Neural cell (in vitro differentiated cells): ENCODE measurements at regions not wholly inside any gene's neighbourhood (a gene's known extent, or its start where the extent isn't known, plus 50 kb on each side); places are given as distances from the start of the nearest gene placed in this dataset.

Source experiments
- EZH2 ChIP-seq: fragments of 200-600, 300-800 bp; shearing (Covaris generic), sonication (generic); IDR thresholded peaks from 2 replicates; pipeline ENCODE4 v1.6.1; 2014; ENCODE audit warnings: antibody characterized with exemption, low read length, borderline replicate concordance, mild to moderate bottlenecking; ENCODE audit not compliant: insufficient read depth, poor library complexity, severe bottlenecking
- POLR2AphosphoS5 ChIP-seq: IDR thresholded peaks from 2 replicates; pipeline ENCODE4 v1.6.1; 2012
- SMC3 ChIP-seq: fragments of 450-650 bp; conservative IDR thresholded peaks from 2 replicates; pipeline ENCODE4 v1.6.1; 2014; ENCODE audit warnings: antibody characterized with exemption, mild to moderate bottlenecking, moderate library complexity; ENCODE audit not compliant: poor library complexity
- TF ChIP-seq, protein P1 (sequence below): fragments of 450-650 bp; IDR thresholded peaks from 2 replicates; pipeline ENCODE4 v1.5.1; 2014; ENCODE audit warnings: antibody characterized with exemption, mild to moderate bottlenecking, moderate library complexity; ENCODE audit not compliant: poor library complexity, severe bottlenecking
- TF ChIP-seq, protein P2 (sequence below): IDR thresholded peaks from 2 replicates; pipeline ENCODE4 v1.6.1; 2012; ENCODE audit warnings: borderline replicate concordance

DNA sequence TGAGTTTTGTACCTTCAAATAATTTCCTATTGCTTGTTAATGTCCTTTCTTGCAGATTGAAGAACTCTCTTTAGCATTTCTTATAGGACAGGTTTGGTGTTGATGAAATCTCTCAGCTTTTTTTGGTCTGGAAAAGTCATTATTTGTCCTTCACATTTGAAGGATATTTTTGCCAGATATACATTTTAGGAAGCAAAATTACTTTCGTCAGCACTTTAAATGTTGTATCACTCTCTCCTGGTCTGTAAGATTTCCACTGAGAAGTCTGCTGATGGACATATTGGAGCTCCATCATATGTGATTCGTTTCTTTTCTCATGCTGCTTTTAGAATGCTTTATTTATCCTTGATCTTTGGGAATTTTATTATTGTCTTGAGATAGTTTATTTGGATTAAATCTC is 105.5 kb downstream of the TNFSF13B start:
- TF ChIP-seq, protein P1, sequence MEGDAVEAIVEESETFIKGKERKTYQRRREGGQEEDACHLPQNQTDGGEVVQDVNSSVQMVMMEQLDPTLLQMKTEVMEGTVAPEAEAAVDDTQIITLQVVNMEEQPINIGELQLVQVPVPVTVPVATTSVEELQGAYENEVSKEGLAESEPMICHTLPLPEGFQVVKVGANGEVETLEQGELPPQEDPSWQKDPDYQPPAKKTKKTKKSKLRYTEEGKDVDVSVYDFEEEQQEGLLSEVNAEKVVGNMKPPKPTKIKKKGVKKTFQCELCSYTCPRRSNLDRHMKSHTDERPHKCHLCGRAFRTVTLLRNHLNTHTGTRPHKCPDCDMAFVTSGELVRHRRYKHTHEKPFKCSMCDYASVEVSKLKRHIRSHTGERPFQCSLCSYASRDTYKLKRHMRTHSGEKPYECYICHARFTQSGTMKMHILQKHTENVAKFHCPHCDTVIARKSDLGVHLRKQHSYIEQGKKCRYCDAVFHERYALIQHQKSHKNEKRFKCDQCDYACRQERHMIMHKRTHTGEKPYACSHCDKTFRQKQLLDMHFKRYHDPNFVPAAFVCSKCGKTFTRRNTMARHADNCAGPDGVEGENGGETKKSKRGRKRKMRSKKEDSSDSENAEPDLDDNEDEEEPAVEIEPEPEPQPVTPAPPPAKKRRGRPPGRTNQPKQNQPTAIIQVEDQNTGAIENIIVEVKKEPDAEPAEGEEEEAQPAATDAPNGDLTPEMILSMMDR: no peak
- TF ChIP-seq EZH2 (no peak), POLR2AphosphoS5 (no peak), SMC3 (no peak)
- TF ChIP-seq, protein P2, sequence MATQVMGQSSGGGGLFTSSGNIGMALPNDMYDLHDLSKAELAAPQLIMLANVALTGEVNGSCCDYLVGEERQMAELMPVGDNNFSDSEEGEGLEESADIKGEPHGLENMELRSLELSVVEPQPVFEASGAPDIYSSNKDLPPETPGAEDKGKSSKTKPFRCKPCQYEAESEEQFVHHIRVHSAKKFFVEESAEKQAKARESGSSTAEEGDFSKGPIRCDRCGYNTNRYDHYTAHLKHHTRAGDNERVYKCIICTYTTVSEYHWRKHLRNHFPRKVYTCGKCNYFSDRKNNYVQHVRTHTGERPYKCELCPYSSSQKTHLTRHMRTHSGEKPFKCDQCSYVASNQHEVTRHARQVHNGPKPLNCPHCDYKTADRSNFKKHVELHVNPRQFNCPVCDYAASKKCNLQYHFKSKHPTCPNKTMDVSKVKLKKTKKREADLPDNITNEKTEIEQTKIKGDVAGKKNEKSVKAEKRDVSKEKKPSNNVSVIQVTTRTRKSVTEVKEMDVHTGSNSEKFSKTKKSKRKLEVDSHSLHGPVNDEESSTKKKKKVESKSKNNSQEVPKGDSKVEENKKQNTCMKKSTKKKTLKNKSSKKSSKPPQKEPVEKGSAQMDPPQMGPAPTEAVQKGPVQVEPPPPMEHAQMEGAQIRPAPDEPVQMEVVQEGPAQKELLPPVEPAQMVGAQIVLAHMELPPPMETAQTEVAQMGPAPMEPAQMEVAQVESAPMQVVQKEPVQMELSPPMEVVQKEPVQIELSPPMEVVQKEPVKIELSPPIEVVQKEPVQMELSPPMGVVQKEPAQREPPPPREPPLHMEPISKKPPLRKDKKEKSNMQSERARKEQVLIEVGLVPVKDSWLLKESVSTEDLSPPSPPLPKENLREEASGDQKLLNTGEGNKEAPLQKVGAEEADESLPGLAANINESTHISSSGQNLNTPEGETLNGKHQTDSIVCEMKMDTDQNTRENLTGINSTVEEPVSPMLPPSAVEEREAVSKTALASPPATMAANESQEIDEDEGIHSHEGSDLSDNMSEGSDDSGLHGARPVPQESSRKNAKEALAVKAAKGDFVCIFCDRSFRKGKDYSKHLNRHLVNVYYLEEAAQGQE: no peak
